AG09319 (cell line): ENCODE measurements at regions not wholly inside any gene's neighbourhood (a gene's known extent, or its start where the extent isn't known, plus 50 kb on each side); places are given as distances from the start of the nearest gene placed in this dataset.

Experiments
- DNase-seq: peaks from one replicate; pipeline ENCODE4 v3.0.0-alpha.2; 2010; ENCODE audit warnings: low read depth; ENCODE audit errors: extremely low read depth
- TF ChIP-seq, protein P1 (sequence below): IDR thresholded peaks from 2 replicates; pipeline ENCODE4 v1.5.1; 2011; ENCODE audit warnings: low read depth, mild to moderate bottlenecking, inconsistent platforms, low read length, moderate library complexity

DNA sequence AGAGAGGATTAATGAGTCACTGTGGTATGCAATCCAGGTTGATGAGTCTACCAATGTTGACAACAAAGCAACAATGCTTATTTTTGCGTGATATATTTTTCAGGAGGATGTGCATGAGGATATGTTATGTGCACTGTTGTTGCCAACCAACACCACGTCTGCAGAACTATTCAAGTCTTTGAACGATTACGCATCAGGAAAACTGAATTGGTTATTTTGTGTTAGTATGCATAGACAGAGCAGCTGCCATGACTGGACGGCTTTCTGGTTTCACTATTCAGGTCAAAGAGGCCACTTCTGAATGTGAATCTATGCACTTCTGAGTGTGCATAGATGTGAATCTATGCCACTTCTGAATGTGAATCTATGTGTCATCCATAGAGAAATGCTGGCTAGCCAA is 134.0 kb upstream of the GRIK2 start:
- TF ChIP-seq, protein P1, sequence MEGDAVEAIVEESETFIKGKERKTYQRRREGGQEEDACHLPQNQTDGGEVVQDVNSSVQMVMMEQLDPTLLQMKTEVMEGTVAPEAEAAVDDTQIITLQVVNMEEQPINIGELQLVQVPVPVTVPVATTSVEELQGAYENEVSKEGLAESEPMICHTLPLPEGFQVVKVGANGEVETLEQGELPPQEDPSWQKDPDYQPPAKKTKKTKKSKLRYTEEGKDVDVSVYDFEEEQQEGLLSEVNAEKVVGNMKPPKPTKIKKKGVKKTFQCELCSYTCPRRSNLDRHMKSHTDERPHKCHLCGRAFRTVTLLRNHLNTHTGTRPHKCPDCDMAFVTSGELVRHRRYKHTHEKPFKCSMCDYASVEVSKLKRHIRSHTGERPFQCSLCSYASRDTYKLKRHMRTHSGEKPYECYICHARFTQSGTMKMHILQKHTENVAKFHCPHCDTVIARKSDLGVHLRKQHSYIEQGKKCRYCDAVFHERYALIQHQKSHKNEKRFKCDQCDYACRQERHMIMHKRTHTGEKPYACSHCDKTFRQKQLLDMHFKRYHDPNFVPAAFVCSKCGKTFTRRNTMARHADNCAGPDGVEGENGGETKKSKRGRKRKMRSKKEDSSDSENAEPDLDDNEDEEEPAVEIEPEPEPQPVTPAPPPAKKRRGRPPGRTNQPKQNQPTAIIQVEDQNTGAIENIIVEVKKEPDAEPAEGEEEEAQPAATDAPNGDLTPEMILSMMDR = no peak
- no peak for DNase-seq

DNA sequence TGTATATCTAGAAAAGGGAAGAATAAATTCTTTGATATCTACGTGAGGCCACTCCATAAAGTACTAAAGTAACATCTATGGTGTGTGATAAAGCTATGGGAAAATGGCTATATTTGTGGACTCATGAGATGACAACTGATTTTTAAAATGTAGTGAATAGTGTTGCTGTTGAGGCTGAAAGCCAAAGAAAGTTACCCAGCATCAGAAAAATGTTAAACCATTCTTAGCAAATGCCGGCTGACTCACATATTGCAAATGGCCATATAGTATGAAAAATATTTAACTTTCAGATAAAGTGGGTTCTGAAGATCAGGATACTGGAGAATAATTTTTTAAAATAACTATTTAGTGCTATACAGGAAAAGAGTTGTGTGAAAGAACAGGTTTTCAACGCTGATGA is 129.9 kb upstream of the GRIK2 start:
- no peak for DNase-seq
- TF ChIP-seq, protein P1 = no peak

DNA sequence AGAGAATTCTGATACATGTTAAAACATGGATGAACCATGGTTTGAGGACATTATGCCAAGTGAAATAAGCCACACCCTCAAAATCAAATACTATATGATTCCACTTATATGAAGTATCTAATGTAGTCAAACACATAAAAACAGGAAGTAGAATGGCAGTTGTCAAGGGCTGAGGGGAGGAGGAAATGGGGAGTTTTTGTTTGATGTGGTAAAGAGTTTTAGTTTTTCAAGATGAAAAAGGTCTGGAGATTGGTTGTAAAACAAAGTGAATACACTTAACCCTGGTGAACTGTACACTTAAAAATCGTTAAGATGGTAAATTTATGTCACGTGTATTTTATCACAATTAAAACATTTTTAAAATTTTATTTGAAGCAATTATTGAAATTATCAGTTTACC is 127.4 kb upstream of the GRIK2 start:
- TF ChIP-seq, protein P1 = no peak
- no peak for DNase-seq

DNA sequence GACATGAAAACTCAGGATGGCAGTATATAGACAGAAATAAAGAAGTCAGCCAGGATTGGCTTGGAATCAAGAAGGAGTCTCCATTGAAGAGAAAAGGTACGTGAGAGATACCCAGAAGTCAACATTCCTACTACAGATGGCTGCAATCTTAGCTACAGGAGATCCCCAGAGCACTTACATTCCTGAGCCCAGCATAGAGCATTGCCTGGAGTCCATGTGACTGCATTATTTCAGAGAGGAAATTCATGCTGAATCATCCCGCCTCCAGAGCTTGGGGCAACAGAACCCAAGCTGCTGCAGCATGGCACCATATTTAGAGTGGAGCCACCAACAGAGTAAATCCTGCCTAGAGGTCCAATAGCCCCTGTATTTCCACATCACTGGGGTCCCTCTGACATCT is 125.0 kb upstream of the GRIK2 start:
- TF ChIP-seq, protein P1 = no peak
- no peak for DNase-seq

DNA sequence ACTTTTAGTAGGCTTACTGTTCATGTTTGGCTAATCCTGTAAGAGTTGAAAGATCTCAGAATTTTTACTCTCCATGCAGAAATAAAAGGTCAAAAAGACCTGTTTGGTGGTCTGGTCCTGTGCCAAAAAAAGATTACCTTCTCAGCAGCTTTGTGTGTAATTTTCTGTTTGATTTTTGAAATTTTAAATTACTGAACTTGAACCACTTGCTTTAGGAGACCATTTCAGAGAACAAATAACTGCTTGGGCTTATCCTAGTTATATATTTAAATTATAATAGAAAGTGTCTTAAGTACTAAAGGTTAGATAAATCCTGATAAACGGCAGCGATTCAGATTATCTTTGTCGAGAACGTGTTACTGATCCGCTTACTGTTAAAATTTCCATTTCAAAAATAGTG is 118.3 kb upstream of the GRIK2 start:
- DNase-seq = no peak
- TF ChIP-seq, protein P1 = no peak

DNA sequence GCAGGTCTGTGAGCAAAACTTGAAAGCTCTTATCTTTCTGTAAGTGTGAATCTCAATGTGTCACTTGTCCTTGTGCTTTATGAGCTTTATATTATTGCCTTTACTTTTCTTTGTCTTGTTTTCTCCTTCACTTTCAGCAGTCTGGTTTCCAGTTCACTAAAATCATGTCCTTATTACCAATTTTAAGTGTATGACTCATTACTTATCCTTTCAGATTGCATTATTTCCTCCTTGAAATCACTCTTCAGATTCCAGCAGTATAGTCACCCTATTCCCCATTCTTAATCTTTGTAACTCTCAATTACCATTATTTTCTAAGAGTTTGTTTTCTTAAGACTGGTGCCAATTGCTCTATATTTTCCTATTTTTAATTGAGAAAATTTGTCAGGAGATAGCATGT is 117.4 kb upstream of the GRIK2 start:
- TF ChIP-seq, protein P1 = no peak
- DNase-seq = no peak

DNA sequence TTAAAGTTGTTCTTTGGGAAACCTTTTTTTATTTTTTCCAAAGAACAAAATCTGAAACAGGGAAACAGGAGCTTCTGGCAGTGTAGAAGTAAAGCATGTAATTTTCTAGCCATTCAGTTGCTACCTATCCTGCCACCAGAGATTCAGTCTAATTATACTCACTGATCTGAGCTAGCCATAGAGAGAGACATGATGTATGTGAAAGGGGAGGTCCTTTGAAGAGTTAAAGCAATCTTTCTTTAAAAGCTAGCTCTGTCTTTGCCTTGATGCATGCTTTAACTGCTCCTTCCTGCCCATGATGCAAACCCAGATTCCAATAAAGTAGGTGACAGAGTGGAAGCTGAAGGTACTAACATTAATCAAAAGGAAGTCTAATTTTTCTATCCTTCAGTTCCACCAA is 114.1 kb upstream of the GRIK2 start:
- TF ChIP-seq, protein P1 = no peak
- no peak for DNase-seq

DNA sequence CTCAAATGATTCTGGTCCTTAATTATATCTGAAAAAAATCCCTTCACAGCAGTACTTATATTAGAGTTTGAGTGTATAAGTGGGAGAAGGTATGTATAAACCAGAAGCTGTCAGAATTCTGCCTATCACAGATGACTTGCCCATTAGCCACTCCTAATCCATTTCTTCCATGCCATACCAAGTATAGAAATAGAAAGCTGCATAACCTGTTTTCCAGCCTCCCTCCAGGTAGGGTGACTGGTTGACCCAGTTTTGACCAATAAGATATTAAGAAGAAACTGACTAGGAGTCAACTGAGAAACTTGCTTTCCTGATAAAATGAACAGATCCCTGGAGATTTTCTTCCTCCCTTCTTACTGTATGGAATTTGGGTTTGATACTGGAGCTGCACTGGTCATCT is 112.2 kb upstream of the GRIK2 start:
- DNase-seq = no peak
- TF ChIP-seq, protein P1 = no peak
